Dermis blood vessel endothelial cell (primary cell): ENCODE measurements at regions not wholly inside any gene's neighbourhood (a gene's known extent, or its start where the extent isn't known, plus 50 kb on each side); places are given as distances from the start of the nearest gene placed in this dataset.

Source experiments
- DNase-seq: peaks from one replicate; pipeline ENCODE4 v3.0.0; 2010

DNA sequence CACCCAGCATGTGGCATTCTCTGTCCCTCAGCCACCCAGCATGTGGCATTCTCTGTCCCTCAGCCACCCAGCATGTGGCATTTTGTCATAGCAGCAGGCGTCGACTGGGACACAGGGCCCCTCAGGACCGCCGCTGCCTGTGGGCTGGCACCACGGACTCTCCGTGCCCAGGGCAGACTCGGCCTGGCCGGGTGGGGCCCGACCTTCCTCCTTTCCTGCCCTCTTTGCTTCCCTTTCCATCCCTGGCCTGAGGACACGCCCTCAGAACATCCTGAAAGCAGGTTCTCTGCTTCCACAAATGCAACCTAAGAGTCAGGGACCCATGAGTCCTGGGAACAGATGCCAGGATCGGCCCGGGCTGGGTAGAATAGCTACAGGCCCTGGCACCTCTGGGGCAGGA, 291.4 kb upstream of the SALL3 start:
- DNase-seq, result no peak

DNA sequence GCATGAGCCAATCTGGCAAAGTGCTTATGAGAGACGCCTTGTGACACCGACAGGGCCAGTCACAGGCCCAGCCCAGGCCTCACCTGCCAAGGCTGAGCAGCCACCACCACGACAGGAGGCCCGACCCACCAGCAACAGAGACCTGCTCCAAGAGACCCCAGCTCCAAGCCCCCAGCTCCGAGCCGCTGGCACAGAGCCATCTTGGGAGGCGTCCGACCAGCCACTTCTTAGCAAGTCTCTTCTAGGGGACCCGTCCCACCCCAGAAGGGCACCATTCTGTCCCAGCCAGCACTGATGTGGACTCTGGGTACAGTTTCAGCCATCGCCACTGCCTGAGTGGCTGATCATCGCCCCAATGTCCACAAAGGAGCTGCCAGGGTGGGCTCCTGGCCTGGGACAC, 290.7 kb upstream of the SALL3 start:
- no peak for DNase-seq

DNA sequence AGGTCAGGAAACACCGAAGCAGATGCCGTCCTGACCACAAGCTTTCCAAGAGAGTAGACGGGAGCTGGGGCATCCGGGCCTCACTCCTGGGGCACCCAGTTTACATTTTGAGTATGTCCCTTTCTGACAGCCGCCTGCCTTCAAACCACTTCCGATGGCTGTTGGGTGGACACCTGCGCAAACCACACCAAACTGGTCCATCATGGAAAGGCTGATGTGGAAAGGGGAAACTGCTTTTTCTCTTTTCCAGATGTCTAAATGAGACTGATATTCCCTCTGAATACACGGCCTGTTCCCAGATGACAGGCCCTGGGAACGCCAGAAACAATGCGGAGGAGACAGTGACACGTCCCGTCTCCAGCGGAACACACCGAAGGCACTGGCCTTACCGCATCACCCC, 290.0 kb upstream of the SALL3 start:
- DNase-seq, result no peak

DNA sequence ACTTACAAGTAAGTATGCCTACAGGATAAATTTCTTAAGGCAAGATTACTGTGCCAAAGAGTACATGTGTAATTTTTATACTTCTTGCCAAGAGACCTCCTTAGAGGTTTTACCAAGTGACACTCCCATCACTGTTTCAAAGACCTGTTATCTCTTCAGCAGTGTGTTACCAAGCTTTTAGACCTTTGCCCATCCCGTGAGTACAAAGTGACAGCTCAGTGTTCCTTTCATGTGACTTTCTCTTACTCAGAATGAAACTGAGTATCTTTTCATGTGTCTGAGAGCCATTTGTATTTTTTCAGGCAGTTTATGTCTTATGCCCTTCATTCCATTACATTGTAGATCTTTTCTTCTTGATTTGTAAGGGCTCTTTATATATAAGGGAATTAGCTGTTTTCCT, 287.5 kb upstream of the SALL3 start:
- no peak for DNase-seq

DNA sequence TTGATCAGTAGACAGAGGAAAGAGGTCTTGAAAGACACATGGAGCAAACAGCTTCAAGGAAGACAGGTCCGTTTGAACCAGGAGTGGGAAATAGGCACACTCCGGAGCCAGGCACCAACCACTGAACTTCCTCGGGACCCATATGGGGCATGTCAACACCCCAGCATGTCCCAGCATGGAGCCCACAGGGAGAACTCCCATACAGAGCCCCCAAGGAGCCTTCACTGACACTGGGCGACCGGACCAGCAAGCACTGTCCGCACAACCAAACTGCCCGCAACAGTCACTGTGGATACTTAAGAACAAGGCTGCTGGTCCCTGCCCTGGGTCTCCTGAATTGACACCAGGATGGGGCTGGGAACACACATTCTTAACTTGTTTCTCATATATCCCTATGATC, 286.2 kb upstream of the SALL3 start:
- DNase-seq, result no peak

DNA sequence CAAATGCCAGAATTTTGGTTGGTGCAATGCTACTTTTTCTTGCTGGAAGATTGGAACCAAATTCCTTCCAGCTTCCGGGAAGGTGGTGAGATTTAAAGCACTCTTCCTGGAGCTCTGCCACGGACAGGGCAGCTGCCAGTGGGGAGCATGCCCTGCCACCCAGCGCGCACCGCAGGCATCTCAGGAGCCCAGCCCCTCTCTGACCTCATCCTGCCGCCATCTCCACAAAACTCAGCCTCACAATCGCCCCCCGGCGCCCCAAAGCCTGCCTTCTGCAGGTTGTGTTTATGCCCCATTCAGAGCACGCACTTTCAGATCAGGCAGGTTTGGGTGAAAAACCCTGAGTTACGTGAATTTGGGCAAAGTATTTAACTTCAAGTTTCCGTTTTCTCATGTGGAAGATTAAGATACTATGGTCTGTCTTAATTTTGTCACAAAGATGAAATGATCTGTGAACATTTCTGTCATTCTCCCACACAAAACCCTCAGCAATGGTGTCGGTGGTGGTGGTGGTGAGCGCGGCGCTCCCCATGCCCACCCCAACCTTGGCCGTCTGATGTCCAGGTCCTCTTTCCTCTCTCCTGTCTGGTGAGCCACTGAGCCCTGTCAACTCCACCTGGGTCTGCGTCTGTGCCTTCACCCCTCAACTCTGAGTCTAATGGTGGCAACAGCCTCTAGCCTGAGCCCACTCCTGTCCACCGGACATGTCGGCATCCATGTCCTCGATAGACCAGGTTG, 282.8 kb upstream of the SALL3 start:
- no peak for DNase-seq

DNA sequence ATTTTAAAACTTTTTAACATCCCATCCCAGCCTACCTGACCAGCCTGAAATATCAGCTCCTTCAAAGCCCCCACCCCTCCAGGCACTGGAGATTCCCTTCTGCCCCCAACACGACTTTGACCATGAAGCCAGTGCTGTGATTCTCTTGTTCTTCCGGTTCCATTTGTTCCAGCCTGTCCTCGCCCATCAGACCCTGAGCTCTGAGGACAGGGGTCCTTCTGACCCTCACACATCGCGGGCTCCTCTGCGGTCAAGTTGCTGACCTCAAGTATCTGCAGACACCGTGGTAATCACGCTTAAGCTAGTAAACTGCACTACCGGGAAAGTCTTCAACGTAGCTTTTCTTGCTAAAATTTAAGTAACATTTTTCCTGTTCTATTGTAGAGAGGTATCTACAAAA, 282.2 kb upstream of the SALL3 start:
- DNase-seq, result no peak

DNA sequence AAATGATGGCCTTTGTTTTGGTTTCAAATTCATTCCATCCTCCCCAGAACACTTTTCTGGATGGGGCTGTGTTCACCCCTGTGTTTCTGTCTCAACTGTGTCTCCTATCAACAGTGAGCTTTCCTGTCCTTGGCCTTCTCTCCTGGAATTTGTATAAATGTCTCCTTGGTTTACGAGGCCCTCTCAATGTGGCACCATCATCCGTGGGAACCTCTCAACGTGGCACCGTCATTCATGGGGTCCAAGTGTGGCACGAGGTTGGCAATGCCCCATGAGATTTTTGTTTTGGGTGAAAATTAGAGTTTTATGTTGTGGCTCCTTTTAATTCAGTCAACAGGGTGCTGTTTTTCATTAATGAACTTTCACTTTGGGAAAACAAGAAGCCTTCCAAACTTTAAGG, 280.7 kb upstream of the SALL3 start:
- no peak for DNase-seq

DNA sequence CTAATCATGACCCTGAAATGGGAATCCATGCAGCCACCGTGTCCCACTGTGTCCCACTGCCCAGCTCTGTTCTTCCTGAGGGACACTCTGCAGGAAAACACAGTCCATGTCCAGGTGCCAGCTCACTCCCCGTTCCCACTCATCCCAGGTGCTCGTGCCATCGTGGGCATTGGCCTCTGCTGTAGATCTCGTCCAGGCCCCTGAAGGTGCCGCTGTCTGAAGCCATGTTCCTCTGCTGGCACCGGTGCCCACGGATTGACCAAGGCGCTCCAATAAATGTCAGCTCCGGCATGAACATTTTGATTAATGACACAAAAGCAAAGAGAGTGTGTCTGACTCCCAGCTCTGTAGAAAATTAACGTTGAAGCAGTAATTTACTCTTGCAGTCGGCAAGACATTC, 280.1 kb upstream of the SALL3 start:
- no peak for DNase-seq

DNA sequence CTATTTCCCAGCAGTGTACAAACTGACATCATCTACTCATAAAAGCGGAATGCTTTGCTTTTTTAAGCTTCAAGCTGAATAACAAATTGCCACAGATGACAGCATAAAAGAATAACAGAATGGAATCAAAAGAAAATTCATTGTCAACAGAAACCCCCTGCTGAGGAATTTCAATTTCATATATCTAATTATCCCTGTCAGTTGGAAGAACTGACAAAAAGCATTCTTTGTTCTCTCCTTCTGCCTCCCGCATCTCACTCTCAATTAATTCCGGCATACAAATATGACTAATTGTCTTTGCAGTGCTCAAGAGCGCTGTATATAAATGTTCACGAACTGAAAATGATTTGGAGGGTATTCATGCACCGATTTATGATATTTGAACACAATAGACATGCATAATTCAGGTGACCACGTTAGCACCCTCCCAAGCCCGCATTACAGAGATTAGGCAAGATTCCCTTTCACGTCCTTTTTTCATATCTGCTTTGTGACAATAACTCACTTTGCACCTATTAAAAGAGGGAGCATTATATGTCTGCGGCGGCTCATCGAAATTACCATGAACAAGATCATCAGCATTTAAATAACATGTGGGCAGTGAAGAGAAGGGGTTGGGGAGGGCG, 277.7 kb upstream of the SALL3 start:
- no peak for DNase-seq

DNA sequence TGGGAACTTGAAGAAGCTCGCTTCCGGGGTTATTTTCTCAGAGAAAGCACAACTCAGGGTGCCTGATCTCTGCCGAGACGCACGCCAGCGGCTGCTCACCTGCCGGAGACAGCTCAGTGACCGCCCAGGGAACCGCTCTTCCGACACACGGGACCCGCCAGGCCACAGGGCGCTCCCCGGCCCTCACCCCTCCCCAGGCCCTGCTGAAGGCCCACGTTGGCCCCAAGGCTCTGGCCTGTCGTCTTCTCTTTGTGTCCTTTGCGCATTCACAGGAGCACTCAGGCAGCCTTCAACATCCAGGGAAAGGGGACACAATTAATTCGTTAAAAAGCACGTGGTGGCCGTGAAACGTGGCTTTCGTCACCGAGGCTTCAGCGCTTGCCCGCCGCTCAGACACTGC, 276.3 kb upstream of the SALL3 start:
- DNase-seq, result no peak

DNA sequence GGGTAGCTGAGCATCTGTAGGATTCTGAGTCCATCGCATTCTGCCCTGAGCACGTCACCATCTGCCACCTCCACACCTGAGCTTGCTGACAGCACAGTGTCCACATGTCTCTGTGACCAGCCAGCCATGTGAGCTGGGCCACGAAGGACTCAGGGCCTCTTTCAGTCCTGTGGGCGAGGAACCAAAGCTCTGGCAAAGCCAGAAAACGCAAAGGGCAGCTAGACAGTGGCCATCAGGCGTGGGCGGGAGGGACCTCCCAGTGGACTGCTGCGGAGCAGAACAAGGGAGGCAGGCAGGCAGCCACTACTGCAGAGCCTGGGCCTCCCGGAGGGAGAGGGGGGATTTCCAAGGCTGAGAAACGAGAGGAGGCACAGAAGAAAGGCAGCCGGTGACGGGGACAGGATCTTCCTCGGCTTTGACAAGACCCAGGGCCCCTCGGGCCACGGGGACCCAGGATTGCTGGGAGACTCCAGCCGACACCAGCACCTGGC, 274.6 kb upstream of the SALL3 start:
- DNase-seq, result no peak

DNA sequence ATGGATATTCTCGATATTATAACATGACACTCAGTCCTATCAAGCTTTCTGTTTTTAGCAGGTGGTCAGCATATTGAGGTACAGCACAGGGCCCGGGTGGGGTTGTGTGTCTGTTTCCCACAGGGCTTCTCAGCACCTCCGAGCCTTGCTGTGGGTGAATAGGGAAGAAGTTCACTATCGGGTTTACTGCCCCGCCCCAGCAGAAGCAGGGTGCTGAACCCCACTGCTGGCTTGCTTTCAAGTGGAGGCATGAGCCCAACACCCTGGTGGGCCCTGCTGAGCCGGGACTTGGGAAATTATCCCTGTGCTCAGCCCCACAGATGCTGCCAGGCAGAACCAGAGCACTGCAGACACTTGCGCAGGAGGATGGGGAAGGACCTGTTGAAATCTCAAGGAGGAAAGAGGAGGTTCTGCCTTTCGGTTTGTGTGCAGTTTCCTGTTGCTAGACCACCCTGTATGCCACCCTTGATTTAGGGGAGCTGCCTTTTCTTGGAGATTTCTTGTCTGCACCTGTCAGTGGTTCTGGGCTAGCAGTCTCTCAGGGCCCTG, 270.3 kb upstream of the SALL3 start:
- DNase-seq, result no peak

DNA sequence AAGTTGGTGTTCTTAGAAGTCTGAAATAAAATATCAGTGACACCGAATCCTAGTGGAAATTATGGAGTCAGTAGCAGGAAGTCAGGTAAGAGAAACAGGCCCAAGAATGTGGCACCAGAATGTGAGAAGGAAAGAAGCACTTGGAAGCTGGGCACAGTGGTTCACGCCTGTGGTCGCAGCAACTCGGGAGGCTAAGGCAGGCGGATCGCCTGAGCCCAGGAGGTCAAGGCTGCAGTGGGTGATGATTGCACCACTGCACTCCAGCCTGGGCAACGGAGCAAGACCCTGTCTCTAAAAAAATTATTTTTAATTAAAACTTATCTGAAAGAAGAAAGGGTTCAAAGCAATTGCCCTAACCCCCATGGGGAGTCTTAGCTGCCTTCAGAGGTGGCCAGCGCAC, 268.3 kb upstream of the SALL3 start:
- DNase-seq, result no peak

DNA sequence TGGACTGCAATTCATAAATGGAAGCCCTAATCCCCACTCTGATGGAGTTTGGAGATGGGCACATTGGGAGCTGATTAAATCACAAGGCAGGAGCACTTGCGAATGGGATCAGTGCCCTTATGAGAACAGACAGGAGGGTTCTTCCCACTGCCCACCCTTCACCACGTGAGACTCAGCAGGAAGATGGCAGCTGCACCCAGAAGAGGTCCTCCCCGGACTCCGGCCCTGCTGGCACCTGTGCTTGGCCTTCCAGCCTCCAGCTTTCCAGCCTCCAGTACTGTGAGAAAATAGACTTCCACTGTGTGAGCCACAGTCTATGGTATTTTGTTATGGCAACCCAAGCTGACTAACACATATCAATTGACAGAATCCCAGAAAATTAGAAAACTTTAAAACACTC, 267.6 kb upstream of the SALL3 start:
- DNase-seq, result no peak

DNA sequence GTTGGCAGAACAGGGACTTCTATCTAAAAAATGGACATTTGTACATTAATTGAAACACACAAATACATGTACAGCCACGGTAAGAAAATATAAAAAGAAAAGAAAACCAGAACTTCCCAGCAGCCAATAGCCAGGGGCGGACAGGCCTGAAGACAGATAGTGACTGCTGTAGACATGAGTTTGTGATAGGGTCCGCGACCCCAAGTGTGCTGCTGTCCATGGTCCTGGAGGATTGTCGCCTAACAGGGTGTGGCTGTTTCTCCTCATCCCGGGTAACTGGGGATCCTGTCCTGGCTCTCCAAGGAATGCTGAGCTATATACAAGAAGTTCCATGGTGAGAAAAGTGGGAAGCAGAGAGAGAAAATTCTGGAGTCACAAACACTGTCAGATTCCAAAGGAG, 266.5 kb upstream of the SALL3 start:
- DNase-seq, result no peak

DNA sequence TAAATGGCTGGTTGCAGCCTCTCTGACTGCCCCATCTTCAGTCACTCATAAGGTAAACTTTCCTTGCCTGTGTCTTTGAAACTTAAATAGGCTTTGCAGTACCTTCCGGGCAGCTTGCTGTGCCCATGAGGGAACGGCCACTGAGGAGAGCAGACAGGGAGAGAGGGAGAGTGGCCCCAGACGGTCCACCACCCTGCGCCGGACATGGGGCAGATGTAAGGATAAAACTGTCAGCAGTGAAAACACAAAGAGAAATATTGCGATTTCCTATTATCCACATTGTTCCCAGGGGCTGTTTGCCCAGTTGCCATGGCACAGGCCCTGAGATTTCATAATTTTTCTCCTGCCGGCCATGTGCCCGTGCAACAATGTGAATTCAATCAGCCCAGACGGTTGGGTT, 265.9 kb upstream of the SALL3 start:
- DNase-seq, result no peak

DNA sequence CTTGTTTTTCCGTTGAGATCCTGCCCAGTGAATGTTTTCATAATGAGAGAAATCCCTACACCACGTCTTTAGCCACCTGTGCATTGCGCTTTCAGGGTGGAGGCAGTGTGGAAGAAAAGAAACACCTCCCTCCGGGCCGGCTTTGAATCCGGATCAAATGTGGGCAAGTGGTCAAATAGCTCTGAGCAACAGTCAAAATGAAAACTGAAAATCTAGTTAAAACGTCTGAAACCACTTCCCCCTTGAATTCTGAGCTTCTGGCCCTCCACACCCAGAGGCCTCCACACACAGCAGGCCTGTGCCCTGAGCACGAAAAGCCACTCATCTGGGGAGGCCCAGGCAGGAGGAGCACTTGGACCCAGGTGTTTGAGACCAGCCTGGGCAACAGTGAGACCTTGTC, 263.6 kb upstream of the SALL3 start:
- DNase-seq, result no peak

DNA sequence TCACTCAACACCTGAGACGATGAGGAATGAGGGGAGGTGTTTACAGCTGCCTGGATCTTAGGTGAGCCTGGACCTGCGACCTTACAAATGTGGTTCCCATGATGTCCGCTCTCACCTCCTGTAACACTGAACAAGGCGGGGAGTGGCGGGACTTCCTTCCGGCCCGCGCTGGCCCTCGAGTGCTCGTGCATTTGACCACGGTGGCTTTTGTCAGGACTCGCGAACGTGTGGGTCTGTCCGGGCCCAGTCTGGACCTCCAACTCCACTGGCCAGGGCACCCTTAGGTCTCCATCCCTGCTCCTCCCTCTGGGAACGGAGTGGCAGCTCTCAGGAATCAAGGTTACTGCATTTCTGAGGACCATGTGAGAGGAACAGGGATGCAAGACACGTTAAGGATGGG, 263.0 kb upstream of the SALL3 start:
- no peak for DNase-seq

DNA sequence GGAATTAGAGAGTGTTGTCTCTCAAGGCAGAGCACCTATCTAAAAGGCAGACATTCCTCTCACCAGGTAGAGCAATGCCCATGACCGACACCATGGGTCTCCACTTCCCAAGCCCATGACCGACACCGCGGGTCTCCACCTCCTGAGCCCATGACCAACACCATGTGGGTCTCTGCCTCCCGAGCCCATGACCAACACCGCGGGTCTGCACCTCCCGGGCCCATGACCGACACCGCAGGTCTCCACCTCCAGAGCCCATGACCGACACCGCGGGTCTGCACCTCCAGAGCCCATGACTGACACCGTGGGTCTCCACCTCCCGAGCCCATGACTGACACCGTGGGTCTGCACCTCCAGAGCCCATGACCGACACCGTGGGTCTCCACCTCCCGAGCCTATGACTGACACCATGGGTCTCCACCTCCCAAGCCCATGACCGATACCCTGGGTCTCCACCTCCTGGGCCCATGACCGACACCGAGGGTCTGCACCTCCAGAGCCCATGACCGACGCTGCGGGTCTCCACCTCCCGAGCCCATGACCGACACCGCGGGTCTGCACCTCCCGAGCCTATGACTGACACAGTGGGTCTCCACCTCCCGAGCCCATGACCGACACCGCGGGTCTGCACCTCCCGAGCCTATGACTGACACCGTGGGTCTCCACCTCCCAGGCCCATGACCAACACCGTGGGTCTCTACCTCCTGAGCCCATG, 262.4 kb upstream of the SALL3 start:
- no peak for DNase-seq

DNA sequence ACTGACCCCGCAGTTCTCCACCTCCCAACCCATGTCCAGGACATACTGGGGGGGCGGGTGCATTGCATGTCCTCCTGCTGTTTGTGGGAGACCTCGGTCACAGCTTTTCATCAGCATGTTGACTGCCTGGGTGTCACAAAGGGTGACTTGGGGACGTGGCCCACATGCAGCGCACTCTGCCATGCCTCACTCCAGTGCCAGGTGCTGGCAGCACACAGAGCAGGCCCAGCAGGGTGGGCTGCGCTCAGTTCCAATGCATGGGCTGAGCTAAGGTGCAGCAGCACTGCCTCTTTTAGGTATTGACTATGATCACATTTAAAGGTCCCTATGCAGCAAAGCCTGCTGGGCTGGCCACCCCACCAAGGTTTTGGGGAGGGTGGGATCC, 261.9 kb upstream of the SALL3 start:
- no peak for DNase-seq

DNA sequence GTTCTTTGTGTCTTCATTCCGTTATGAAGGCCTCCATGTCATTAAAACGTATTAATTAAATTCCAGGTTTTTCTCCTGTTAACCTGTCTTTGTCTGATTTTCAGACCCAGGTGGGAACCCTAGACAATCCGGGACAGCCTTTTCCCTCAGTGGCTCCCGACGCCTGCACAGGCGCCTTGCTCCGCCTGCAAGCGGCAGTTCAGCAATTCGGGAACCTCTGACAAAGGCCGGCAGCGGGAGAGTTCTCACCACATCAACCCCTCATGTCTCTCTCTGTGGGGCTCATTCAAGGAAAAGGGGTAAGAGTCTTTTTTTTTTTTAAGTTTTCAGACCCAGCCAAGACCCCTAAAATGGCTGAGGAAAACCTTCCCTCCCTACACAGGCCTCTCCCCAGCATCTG, 259.8 kb upstream of the SALL3 start:
- DNase-seq, result no peak

DNA sequence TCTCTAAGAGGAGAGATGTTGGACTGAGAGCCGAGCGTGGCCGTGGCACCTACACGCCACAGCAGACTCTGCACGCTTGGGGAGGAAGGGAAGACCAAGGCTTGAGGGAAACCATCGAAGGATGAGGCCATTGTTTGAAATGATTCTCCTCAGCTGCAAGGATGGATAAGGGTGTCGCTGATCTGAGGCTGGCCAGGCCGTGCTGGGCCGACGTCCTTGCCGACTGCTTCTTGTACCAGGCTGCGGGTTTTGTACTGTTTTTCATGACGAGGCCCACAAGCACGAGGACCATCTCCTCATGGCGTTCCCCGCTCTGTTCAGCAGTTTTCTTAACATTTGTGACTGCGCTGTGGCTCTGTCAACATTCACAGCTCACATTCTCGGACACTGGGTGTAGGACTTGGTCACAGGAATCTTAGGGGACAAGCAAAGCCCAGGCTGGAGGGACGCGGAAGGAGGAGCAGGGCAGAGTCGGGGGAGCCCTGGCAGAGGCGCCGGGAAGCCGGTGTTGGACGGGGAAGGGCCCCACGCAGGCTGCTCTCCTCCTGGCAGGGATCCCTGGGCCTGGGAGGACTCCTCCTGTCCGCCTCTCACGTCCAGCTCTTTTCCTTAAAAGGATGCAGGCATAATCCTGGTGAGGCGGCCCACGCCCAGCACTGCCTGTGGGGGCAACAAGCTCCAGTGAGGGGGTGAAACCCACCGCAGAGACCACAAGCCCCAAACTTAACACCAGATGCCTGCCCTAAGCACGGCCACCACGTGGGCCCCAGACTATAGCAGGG, 259.0 kb upstream of the SALL3 start:
- DNase-seq, result no peak
